HG03565 (cell line): ENCODE measurements at regions not wholly inside any gene's neighbourhood (a gene's known extent, or its start where the extent isn't known, plus 50 kb on each side); places are given as distances from the start of the nearest gene placed in this dataset.

Experiments
- ATAC-seq: cut with Tn5 transposase; IDR thresholded peaks from one replicate; pipeline ENCODE4 v1.9.1; 2021; ENCODE audit warnings: mild to moderate bottlenecking, moderate library complexity; ENCODE audit not compliant: unreplicated experiment

- ATAC-seq = no peak
These were observed 72.0 kb upstream of the VRK1 start for GRCh38 chr14:96725232-96725631.

- ATAC-seq = no peak
These were observed 70.1 kb upstream of the VRK1 start for GRCh38 chr14:96727073-96727472.

- ATAC-seq = no peak
These were observed 69.7 kb upstream of the VRK1 start for GRCh38 chr14:96727491-96727890.

GRCh38 chr14:96727980-96728717, 69.0 kb upstream of the VRK1 start:
- ATAC-seq = no peak

- ATAC-seq = no peak
These were observed 67.3 kb upstream of the VRK1 start for GRCh38 chr14:96729889-96730288.

- ATAC-seq = no peak
These were observed 66.8 kb upstream of the VRK1 start for GRCh38 chr14:96730386-96730785.

GRCh38 chr14:96734076-96734622, 63.0 kb upstream of the VRK1 start:
- ATAC-seq = no peak

GRCh38 chr14:96735526-96735925, 61.7 kb upstream of the VRK1 start:
- no peak for ATAC-seq

- no peak for ATAC-seq
These were observed 60.7 kb upstream of the VRK1 start for GRCh38 chr14:96736439-96736838.

- ATAC-seq = no peak
These were observed 59.3 kb upstream of the VRK1 start for GRCh38 chr14:96737881-96738280.

- ATAC-seq = no peak
These were observed 57.8 kb upstream of the VRK1 start for GRCh38 chr14:96739200-96739910.

GRCh38 chr14:96741151-96741977, 55.8 kb upstream of the VRK1 start:
- no peak for ATAC-seq

- ATAC-seq = no peak
These were observed 52.9 kb upstream of the VRK1 start for GRCh38 chr14:96744262-96744661.

- no peak for ATAC-seq
These were observed 51.6 kb upstream of the VRK1 start for GRCh38 chr14:96745500-96746051.

GRCh38 chr14:96746101-96746500, 51.1 kb upstream of the VRK1 start:
- no peak for ATAC-seq

- ATAC-seq = no peak
These were observed 50.2 kb upstream of the VRK1 start for GRCh38 chr14:96747006-96747405.
